ENCODE measurements at regions not wholly inside any gene's neighbourhood (a gene's known extent, or its start where the extent isn't known, plus 50 kb on each side); places are given as distances from the start of the nearest gene placed in this dataset.

GRCh38 chr15:38769492-38769891 lies 204.9 kb upstream of the RASGRP1 start:
- TF ChIP-seq CHD2 (IDR thresholded peaks at IDR 0.05; ENCODE audit: low read length) (no peak), RXRA (IDR thresholded peaks at IDR 0.05; ENCODE audit: insufficient read depth, low read depth, low read length) (no peak)
